ENCODE measurements at regions not wholly inside any gene's neighbourhood (a gene's known extent, or its start where the extent isn't known, plus 50 kb on each side); places are given as distances from the start of the nearest gene placed in this dataset.

DNA sequence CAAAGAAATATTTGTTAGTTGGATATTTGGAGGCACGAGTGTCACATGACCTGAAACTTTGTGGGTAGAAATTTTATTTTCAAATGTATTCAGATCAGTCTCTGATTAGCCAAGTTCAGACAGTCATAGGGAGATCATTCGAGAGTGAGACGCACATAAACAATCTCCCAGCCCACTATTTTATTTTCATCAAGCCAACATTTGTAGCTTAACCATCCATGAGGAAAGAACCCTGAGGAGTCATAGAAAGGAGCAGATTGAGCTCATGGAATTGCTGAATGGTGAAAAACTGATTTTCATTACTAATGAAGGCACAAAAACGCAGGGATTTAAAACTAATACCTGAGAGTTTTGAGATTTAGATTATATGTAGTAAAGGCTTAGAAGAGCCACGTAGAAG lies 548.7 kb downstream of the NSUN3 start:
- TF ChIP-seq CTCF (IDR thresholded peaks at IDR 0.05) (no peak), EP300 (IDR thresholded peaks at IDR 0.05) (no peak), POLR2A (IDR thresholded peaks at IDR 0.05) (no peak)

Measured in stomach (tissue), 4 donors.